ENCODE measurements at regions not wholly inside any gene's neighbourhood (a gene's known extent, or its start where the extent isn't known, plus 50 kb on each side); places are given as distances from the start of the nearest gene placed in this dataset.

DNA sequence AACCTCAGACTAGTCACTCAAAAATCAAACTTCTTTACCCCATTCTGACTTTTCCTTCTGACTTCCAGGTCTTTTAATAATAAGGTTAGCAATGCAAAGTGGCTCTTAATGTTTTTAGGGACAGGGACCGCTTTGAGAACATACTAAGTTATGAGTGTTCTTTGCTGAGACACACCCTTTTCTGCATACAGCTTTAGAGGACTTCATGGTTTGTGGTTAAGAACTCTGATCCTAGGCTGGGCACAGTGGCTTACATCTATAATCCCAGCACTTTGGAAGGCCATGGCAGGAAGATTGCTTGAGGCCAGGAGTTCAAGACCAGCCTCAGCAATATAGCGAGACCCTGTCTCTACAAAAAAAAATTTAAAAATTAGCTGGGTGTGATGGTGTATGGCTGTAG, 85.8 kb upstream of the CACNA2D3 start:
- Histone ChIP-seq H3K4me1 (ENCODE audit: insufficient read depth, low read length) (no peaks in the 10 kb centered on the region), H3K36me3 (ENCODE audit: insufficient read depth, low read length) (no peaks in the 10 kb centered on the region), H3K27ac (ENCODE audit: low read length) (no peak overlapping the region), H3K9ac (ENCODE audit: low read depth, low read length) (no peak overlapping the region), H3K9me3 (ENCODE audit: insufficient read depth, low read length, severe bottlenecking) (no peaks in the 10 kb centered on the region), H3K4me2 (ENCODE audit: insufficient read depth, low read length) (no peak overlapping the region), H3K79me2 (ENCODE audit: insufficient read depth, low read length) (no peaks in the 10 kb centered on the region), H3K4me3 (ENCODE audit: low read depth in 1 of 2, low read length in 2 of 2) (no peak overlapping the region), H3K27me3 (ENCODE audit: insufficient read depth, low read length, poor library complexity) (peaks cover 3% of the 10 kb centered on the region), H2AFZ (ENCODE audit: low read depth, low read length) (no peak overlapping the region), H4K20me1 (ENCODE audit: insufficient read depth, low read length) (no peaks in the 10 kb centered on the region)
- TF ChIP-seq, protein P1, sequence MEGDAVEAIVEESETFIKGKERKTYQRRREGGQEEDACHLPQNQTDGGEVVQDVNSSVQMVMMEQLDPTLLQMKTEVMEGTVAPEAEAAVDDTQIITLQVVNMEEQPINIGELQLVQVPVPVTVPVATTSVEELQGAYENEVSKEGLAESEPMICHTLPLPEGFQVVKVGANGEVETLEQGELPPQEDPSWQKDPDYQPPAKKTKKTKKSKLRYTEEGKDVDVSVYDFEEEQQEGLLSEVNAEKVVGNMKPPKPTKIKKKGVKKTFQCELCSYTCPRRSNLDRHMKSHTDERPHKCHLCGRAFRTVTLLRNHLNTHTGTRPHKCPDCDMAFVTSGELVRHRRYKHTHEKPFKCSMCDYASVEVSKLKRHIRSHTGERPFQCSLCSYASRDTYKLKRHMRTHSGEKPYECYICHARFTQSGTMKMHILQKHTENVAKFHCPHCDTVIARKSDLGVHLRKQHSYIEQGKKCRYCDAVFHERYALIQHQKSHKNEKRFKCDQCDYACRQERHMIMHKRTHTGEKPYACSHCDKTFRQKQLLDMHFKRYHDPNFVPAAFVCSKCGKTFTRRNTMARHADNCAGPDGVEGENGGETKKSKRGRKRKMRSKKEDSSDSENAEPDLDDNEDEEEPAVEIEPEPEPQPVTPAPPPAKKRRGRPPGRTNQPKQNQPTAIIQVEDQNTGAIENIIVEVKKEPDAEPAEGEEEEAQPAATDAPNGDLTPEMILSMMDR (IDR thresholded peaks at IDR 0.05; ENCODE audit: borderline replicate concordance, extremely low read depth, low read length, poor library complexity, severe bottlenecking): no peak
- no peak for TF ChIP-seq EZH2 (IDR thresholded peaks at IDR 0.05; ENCODE audit: borderline replicate concordance, low read depth, low read length, severe bottlenecking)
- DNase-seq: no peak
- ATAC-seq (ENCODE audit: insufficient read depth, low read depth): no peak

- H3K27ac ChIP-seq (ENCODE audit: low read length): no peak overlapping the region
- no peak overlapping the region for H3K9ac ChIP-seq (ENCODE audit: low read depth, low read length)
- DNase-seq (no peak), ATAC-seq (ENCODE audit: insufficient read depth, low read depth) (no peak)
- H3K79me2 ChIP-seq (ENCODE audit: insufficient read depth, low read length): no peaks in the 10 kb centered on the region
- H2AFZ ChIP-seq (ENCODE audit: low read depth, low read length): no peak overlapping the region
- H3K36me3 ChIP-seq (ENCODE audit: insufficient read depth, low read length): no peaks in the 10 kb centered on the region
- no peaks in the 10 kb centered on the region for H3K9me3 ChIP-seq (ENCODE audit: insufficient read depth, low read length, severe bottlenecking)
- TF ChIP-seq EZH2 (IDR thresholded peaks at IDR 0.05; ENCODE audit: borderline replicate concordance, low read depth, low read length, severe bottlenecking): no peak
- TF ChIP-seq, protein P1 (IDR thresholded peaks at IDR 0.05; ENCODE audit: borderline replicate concordance, extremely low read depth, low read length, poor library complexity, severe bottlenecking): no peak
- H3K4me3 ChIP-seq (ENCODE audit: low read depth in 1 of 2, low read length in 2 of 2): no peak overlapping the region
- no peaks in the 10 kb centered on the region for H3K27me3 ChIP-seq (ENCODE audit: insufficient read depth, low read length, poor library complexity)
- H3K4me2 ChIP-seq (ENCODE audit: insufficient read depth, low read length): no peak overlapping the region
- no peaks in the 10 kb centered on the region for H3K4me1 ChIP-seq (ENCODE audit: insufficient read depth, low read length)
- no peaks in the 10 kb centered on the region for H4K20me1 ChIP-seq (ENCODE audit: insufficient read depth, low read length)
Measured at GRCh38 chr3:54034971-54035370, 87.4 kb upstream of the CACNA2D3 start.

- DNase-seq: no peak
- Histone ChIP-seq H3K79me2 (ENCODE audit: insufficient read depth, low read length) (no peaks in the 10 kb centered on the region), H3K4me1 (ENCODE audit: insufficient read depth, low read length) (no peaks in the 10 kb centered on the region)
Measured at GRCh38 chr3:54033761-54034160, 88.6 kb upstream of the CACNA2D3 start.

More at GRCh38 chr3:54033761-54034160, 88.6 kb upstream of the CACNA2D3 start:
- H3K9ac ChIP-seq (ENCODE audit: low read depth, low read length): no peak overlapping the region
- H3K4me3 ChIP-seq (ENCODE audit: low read depth in 1 of 2, low read length in 2 of 2): no peak overlapping the region
- no peaks in the 10 kb centered on the region for H4K20me1 ChIP-seq (ENCODE audit: insufficient read depth, low read length)
- H3K36me3 ChIP-seq (ENCODE audit: insufficient read depth, low read length): no peaks in the 10 kb centered on the region
- H2AFZ ChIP-seq (ENCODE audit: low read depth, low read length): no peak overlapping the region
- H3K27me3 ChIP-seq (ENCODE audit: insufficient read depth, low read length, poor library complexity): no peaks in the 10 kb centered on the region
- no peak for ATAC-seq (ENCODE audit: insufficient read depth, low read depth)
- H3K27ac ChIP-seq (ENCODE audit: low read length): no peak overlapping the region
- no peak overlapping the region for H3K4me2 ChIP-seq (ENCODE audit: insufficient read depth, low read length)
- TF ChIP-seq, protein P1 (IDR thresholded peaks at IDR 0.05; ENCODE audit: borderline replicate concordance, extremely low read depth, low read length, poor library complexity, severe bottlenecking): no peak
- TF ChIP-seq EZH2 (IDR thresholded peaks at IDR 0.05; ENCODE audit: borderline replicate concordance, low read depth, low read length, severe bottlenecking): no peak
- no peaks in the 10 kb centered on the region for H3K9me3 ChIP-seq (ENCODE audit: insufficient read depth, low read length, severe bottlenecking)
